GM12878 (cell line): ENCODE measurements at regions not wholly inside any gene's neighbourhood (a gene's known extent, or its start where the extent isn't known, plus 50 kb on each side); places are given as distances from the start of the nearest gene placed in this dataset.

Experiments
- ATAC-seq: fragments of 200-7000 bp; cut with Tn5 transposase; 3 replicates; pipeline ENCODE4 v1.9.1; 2020; ENCODE audit warnings: mild to moderate bottlenecking, moderate library complexity
- BruUV-seq: library from RNA; stranded (reverse); fragments of 400-500 nt; replicated peaks from 2 replicates; lab custom pipeline; 2021; lab: Mats Ljungman, UMichigan
- CTCF ChIA-PET: fragments of 300-600 bp; sonication (Branson Sonifier 250); formaldehyde crosslinking; extraction: SDS; loops from one replicate; lab custom pipeline; 2021; ENCODE audit warnings: inconsistent platforms; lab: Yijun Ruan, JAX
- POLR2A ChIA-PET: fragments of 350-600 bp; formaldehyde crosslinking; extraction: SDS; loops from one replicate; lab custom pipeline; 2021; ENCODE audit warnings: inconsistent platforms; lab: Charles Lee
- RAD21 ChIA-PET: fragments of 300-600 bp; sonication (Branson Sonifier 250); formaldehyde crosslinking; loops from one replicate; lab custom pipeline; 2023; ENCODE audit warnings: antibody characterized with exemption; ENCODE audit not compliant: unreplicated experiment; lab: Charles Lee
- SMC1A ChIA-PET: fragments of 300-600 bp; sonication (Branson Sonifier 250); formaldehyde crosslinking; loops from one replicate; lab custom pipeline; 2023; ENCODE audit not compliant: unreplicated experiment, uncharacterized antibody; lab: Charles Lee
- DNase-seq: peaks from one replicate; pipeline ENCODE4 v3.0.0-alpha.2; 2011; ENCODE audit warnings: low read depth, low spot score
- FAIRE-seq: peaks from 3 replicates; lab custom pipeline; 2011; peaks lifted over from hg19 to GRCh38; lab: Jason Lieb, UNC
- H2AFZ ChIP-seq: 2 replicates; pipeline ENCODE4 v1.6.0; 2011; ENCODE audit warnings: low read depth, low read length, control low read depth; ENCODE audit not compliant: control insufficient read depth
- H3K27ac ChIP-seq: 2 replicates; pipeline ENCODE4 v1.5.1; 2011; ENCODE audit warnings: control low read depth; ENCODE audit not compliant: control insufficient read depth, insufficient read depth
- H3K27me3 ChIP-seq, 2 experiments: replicated peaks in 1 of 2; 2 replicates each; pipeline versions ENCODE4 v1.6.0 to v1.6.1; 2011; ENCODE audit warnings: low read length in 1 of 2; ENCODE audit not compliant: control insufficient read depth in 2 of 2, insufficient read depth in 2 of 2
- H3K36me3 ChIP-seq, 2 experiments: 2 replicates each; pipeline ENCODE4 v1.5.1; 2011; ENCODE audit warnings: low read length in 1 of 2; ENCODE audit not compliant: control insufficient read depth in 2 of 2, insufficient read depth in 2 of 2
- H3K4me1 ChIP-seq: 2 replicates; pipeline ENCODE4 v1.6.1; 2011; ENCODE audit warnings: mild to moderate bottlenecking, low read length, moderate library complexity, mixed read lengths; ENCODE audit not compliant: control insufficient read depth, insufficient read depth
- H3K4me2 ChIP-seq: 2 replicates; pipeline ENCODE4 v1.6.0; 2011; ENCODE audit warnings: control low read depth; ENCODE audit not compliant: control insufficient read depth, insufficient read depth
- H3K4me3 ChIP-seq: fragments of 200-600 bp; sonication (generic); 2 replicates; pipeline ENCODE4 v1.5.1; 2016
- H3K79me2 ChIP-seq: 2 replicates; pipeline ENCODE4 v1.6.0; 2011; ENCODE audit warnings: low read length; ENCODE audit not compliant: control insufficient read depth, insufficient read depth
- H3K9ac ChIP-seq: 2 replicates; pipeline ENCODE4 v1.8.0; 2011; ENCODE audit warnings: low read length, control low read depth, mixed read lengths; ENCODE audit not compliant: control insufficient read depth, insufficient read depth
- H3K9me3 ChIP-seq: replicated peaks from 3 replicates; pipeline ENCODE4 v1.5.1; 2011; ENCODE audit warnings: mild to moderate bottlenecking, low read length; ENCODE audit not compliant: control insufficient read depth, insufficient read depth
- H4K20me1 ChIP-seq: 2 replicates; pipeline ENCODE4 v1.6.0; 2011; ENCODE audit not compliant: control insufficient read depth, insufficient read depth
- BCL11A ChIP-seq: IDR thresholded peaks from 2 replicates; pipeline ENCODE4 v1.6.1; 2011; ENCODE audit warnings: low read depth, low read length
- BMI1 ChIP-seq: fragments of 450-650 bp; IDR thresholded peaks from 2 replicates; pipeline ENCODE4 v1.6.1; 2016; ENCODE audit warnings: mild to moderate bottlenecking, moderate library complexity, borderline replicate concordance
- CHD1 ChIP-seq: IDR thresholded peaks from 2 replicates; pipeline ENCODE4 v1.6.1; 2012; ENCODE audit warnings: low read depth, low read length, improper control_type of control experiment
- E4F1 ChIP-seq: fragments of 450-650 bp; IDR thresholded peaks from 2 replicates; pipeline ENCODE4 v1.6.1; 2018; ENCODE audit warnings: borderline replicate concordance, mild to moderate bottlenecking; ENCODE audit not compliant: partially characterized antibody
- FOS ChIP-seq: IDR thresholded peaks from 3 replicates; pipeline ENCODE4 v1.6.1; 2011; ENCODE audit warnings: borderline replicate concordance; ENCODE audit not compliant: insufficient read length; ENCODE audit errors: extremely low read depth
- MAX ChIP-seq: IDR thresholded peaks from 2 replicates; pipeline ENCODE4 v1.6.1; 2012; ENCODE audit warnings: low read depth, low read length, improper control_type of control experiment
- MEF2B ChIP-seq: fragments of 450-650 bp; IDR thresholded peaks from 2 replicates; pipeline ENCODE4 v1.6.1; 2018; ENCODE audit warnings: mild to moderate bottlenecking, moderate library complexity; ENCODE audit not compliant: partially characterized antibody, poor library complexity, severe bottlenecking
- MLLT1 ChIP-seq: fragments of 450-650 bp; IDR thresholded peaks from 2 replicates; pipeline ENCODE4 v1.6.1; 2016; ENCODE audit warnings: mild to moderate bottlenecking
- MTA2 ChIP-seq: fragments of 450-650 bp; IDR thresholded peaks from 2 replicates; pipeline ENCODE4 v1.6.1; 2016; ENCODE audit warnings: low read depth, mild to moderate bottlenecking, moderate library complexity
- MYB ChIP-seq: fragments of 150-350 bp; IDR thresholded peaks from 2 replicates; pipeline ENCODE4 v1.6.1; 2014; ENCODE audit warnings: mild to moderate bottlenecking, low read depth, low read length, borderline replicate concordance
- MYC ChIP-seq: IDR thresholded peaks from 2 replicates; pipeline ENCODE4 v1.6.1; 2011; ENCODE audit warnings: mild to moderate bottlenecking, low read length, moderate library complexity, inconsistent platforms; ENCODE audit not compliant: insufficient read depth, insufficient replicate concordance, insufficient read length, severe bottlenecking
- NR2C1 ChIP-seq: fragments of 450-650 bp; IDR thresholded peaks from 2 replicates; pipeline ENCODE4 v1.6.1; 2017; ENCODE audit warnings: antibody characterized with exemption, mild to moderate bottlenecking, moderate library complexity
- RAD21 ChIP-seq: IDR thresholded peaks from 2 replicates; pipeline ENCODE4 v1.6.1; 2011; ENCODE audit warnings: mild to moderate bottlenecking, low read depth, low read length, moderate library complexity; ENCODE audit not compliant: insufficient read depth
- SP1 ChIP-seq: IDR thresholded peaks from one replicate; pipeline ENCODE4 v1.6.1; 2011; ENCODE audit warnings: low read depth, low read length
- ZNF274 ChIP-seq: IDR thresholded peaks from one replicate; pipeline ENCODE4 v1.8.0; 2011; ENCODE audit not compliant: insufficient read length, insufficient read depth
- WGBS: methylation state at CpG from one replicate; pipeline ENCODE4 v1.1.6; 2016; ENCODE audit warnings: low lambda C conversion rate; ENCODE audit not compliant: insufficient replicate concordance, insufficient coverage; ENCODE audit errors: missing lambda C conversion rate; 5-methylcytosine and 5-hydroxymethylcytosine counted together
- in situ Hi-C: fragments of 300-500 bp; cut with MboI; formaldehyde crosslinking; loops from 9 replicates; pipeline ENCODE4 v1.14.3; 2018; ENCODE audit warnings: mixed read lengths
- intact Hi-C: fragments of 100-400 bp; cut with micrococcal nuclease; formaldehyde crosslinking; loops from one replicate; pipeline ENCODE4 v1.14.2; 2022; ENCODE audit not compliant: unreplicated experiment

- H3K9ac ChIP-seq: no peak overlapping the region
- no peaks in the 10 kb centered on the region for H3K9me3 ChIP-seq
- H3K4me2 ChIP-seq: no peak overlapping the region
- H3K4me1 ChIP-seq: no peaks in the 10 kb centered on the region
- H3K27ac ChIP-seq: no peak overlapping the region
- no peaks in the 10 kb centered on the region for H3K27me3 ChIP-seq
- ChIA-PET POLR2A (no interaction called here), RAD21 (no interaction called here), SMC1A (no interaction called here), CTCF (no interaction called here)
- H3K4me3 ChIP-seq: no peak overlapping the region
- ATAC-seq: no peak
- no peaks in the 10 kb centered on the region for H3K36me3 ChIP-seq
- H4K20me1 ChIP-seq: no peaks in the 10 kb centered on the region
- in situ Hi-C loops: no loop called here
- intact Hi-C loops: no loop called here
- no peaks in the 10 kb centered on the region for H3K79me2 ChIP-seq
- FAIRE-seq: no peak
- no TSS peak for BruUV-seq
- H2AFZ ChIP-seq: no peak overlapping the region
- TF ChIP-seq BMI1 (no peak), BCL11A (no peak), SP1 (no peak), MLLT1 (no peak)
- DNase-seq: no peak
- WGBS: 2% methylated on average over 3 of the region's 3 CpGs
Observed at GRCh38 chr2:160557903-160558302, 64.3 kb upstream of the RBMS1 start.

- H3K27ac ChIP-seq: no peak overlapping the region
- BruUV-seq: no TSS peak
- intact Hi-C loops: no loop called here
- H3K4me1 ChIP-seq: no peaks in the 10 kb centered on the region
- H3K36me3 ChIP-seq: no peaks in the 10 kb centered on the region
- DNase-seq (no peak), ATAC-seq (no peak), FAIRE-seq (no peak)
- RAD21 ChIA-PET: no interaction called here
- POLR2A ChIA-PET: no interaction called here
- no peaks in the 10 kb centered on the region for H4K20me1 ChIP-seq
- no peak overlapping the region for H3K4me3 ChIP-seq
- SMC1A ChIA-PET: no interaction called here
- H3K9ac ChIP-seq: no peak overlapping the region
- no peaks in the 10 kb centered on the region for H3K9me3 ChIP-seq
- no peaks in the 10 kb centered on the region for H3K79me2 ChIP-seq
- no peaks in the 10 kb centered on the region for H3K27me3 ChIP-seq
- H2AFZ ChIP-seq: no peak overlapping the region
- 12% methylated on average over 5 of the region's 5 CpGs for WGBS
- CTCF ChIA-PET: no interaction called here
- in situ Hi-C loops: no loop called here
- H3K4me2 ChIP-seq: no peak overlapping the region
- TF ChIP-seq FOS (no peak), E4F1 (no peak), CHD1 (no peak), NR2C1 (no peak), ZNF274 (no peak), MTA2 (no peak), MEF2B (no peak), RAD21 (no peak), MAX (no peak), MYB (no peak), MYC (no peak)
Observed at GRCh38 chr2:160558531-160558930, 64.9 kb upstream of the RBMS1 start.
